Activated CD4-positive, alpha-beta T cell treated with anti-CD3 and anti-CD28 coated beads for 48 hours (primary cell): ENCODE measurements at regions not wholly inside any gene's neighbourhood (a gene's known extent, or its start where the extent isn't known, plus 50 kb on each side); places are given as distances from the start of the nearest gene placed in this dataset.

Experiments used
- DNase-seq: peaks from one replicate; pipeline ENCODE4 v3.0.0-alpha.2; 2020

DNA sequence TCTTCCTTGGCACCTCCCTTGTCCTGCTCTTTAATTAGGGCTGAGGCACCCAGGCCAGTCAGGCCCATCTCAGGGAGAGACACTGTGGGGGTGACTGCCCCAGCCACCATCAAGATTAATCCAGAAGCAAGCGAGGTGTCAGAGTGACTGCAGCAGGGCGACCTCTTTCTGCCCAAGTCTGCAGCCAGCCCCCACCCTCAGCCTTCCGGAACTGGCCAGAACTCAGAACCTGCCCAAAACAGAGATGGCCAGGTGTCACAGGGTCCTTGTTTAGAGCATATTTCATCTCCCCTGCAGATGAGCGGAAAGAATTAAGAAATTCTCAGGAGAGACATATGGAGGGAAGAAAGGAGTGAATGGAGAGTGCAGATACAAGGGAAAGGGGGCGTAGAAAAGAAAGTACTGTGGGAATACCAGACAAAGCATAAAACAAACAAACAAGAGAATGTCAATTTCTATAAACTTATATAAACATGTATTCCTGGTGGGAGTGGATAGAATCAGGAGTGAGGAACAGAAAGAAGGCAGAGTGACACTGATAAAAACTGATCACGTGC lies 188.8 kb upstream of the NRP1 start:
- no peak for DNase-seq

DNA sequence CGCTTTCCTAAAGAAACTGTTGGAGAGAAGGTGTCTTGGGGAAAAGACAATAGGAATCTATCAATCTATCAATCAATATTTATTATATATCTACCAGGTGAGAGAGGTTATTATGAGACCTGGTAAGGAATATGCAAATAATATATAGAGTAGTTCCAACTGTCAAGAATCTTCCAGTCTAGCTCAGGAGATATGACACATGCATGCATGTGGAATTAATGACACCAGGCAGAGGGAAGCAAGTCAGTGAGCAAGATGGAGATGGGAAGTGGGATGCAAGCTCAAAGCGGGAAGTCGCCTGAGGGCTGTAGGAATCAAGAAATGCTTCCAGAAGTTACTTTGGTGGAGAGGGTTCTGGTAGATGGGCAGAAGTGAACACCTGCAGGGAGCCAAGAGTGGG lies 187.4 kb upstream of the NRP1 start:
- DNase-seq, result no peak

GRCh38 chr10:33521062-33521461 lies 186.6 kb upstream of the NRP1 start:
- no peak for DNase-seq

- no peak for DNase-seq
Measured at GRCh38 chr10:33520223-33520622, 185.8 kb upstream of the NRP1 start.

- no peak for DNase-seq
Measured at GRCh38 chr10:33519130-33519860, 184.8 kb upstream of the NRP1 start.

- no peak for DNase-seq
Measured at GRCh38 chr10:33510206-33510605, 175.7 kb upstream of the NRP1 start.

- peak; percentile 50 for DNase-seq
Measured at GRCh38 chr10:33509231-33509831, 174.9 kb upstream of the NRP1 start.

DNA sequence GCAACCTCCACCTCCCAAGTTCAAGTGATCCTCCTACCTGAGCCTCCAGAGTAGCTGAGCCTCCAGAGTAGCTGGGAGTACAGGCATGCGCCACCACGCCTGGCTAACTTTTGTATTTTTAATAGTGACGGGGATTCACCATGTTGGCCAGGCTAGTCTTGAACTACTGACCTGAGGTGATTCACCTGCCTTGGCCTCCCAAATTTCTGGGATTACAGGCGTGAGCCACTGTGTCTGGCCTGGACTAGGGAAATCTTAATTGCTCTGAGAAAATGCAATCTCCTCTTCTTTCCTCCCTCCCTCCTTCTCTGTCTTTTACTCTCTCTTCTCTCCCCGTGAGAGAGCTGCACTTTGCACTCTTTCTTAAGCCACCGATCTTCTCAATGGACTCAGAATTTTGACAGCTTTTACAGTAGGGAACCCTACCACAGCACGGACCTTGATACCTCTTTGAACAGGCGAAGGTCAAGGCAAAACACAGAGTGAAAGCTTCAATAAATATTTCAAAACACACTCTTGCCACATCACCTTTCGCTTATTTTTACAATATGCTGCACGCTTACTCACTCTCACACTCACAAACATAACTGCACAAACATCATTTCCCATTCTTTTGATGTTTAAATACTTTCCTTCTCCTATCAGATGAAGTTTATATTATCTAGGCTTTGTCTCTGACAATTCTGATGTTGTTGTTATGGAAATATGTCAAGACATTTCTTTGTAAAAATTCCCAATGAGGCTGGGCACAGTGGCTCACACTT lies 173.4 kb upstream of the NRP1 start:
- DNase-seq, result no peak

GRCh38 chr10:33506838-33507661 lies 172.6 kb upstream of the NRP1 start:
- DNase-seq, result no peak

DNA sequence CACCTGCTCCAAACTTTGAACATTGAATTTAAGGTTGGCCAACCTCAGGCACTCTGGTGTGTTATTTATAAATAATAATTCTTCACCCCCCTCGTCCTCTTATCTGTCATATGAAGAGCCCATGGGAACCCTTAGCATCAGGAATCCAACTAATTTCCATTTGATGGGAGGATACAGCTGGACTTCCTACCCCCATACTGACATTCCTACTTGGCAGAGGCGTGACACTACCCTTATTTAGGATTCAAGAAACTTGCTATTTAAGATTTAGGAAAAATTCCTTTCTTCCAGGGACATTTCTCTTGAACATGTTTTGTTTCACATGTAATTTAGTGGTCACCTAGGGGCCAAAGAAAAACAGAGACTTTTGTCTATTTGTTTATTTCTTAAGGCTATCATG lies 171.9 kb upstream of the NRP1 start:
- DNase-seq, result no peak

DNA sequence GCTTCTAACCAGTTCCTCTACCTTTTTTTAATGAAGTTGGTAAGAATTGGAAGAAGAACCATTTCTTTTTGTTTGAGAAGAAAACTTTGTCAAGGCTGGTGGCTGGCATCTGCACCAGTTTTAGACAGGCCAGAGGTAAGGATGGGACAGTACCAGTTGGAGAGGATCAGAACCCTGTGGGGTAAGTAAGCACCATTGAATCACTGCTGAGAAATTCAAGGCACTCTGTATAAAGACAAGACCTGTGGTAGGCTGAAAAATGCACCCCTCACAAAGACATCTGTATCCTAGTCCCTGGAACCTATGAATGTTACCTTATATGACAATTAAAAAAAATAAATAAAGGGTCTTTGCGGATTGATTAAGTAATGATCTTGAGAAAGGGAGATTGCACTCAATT lies 166.7 kb upstream of the NRP1 start:
- no peak for DNase-seq

GRCh38 chr10:33498391-33498891 lies 164.0 kb upstream of the NRP1 start:
- no peak for DNase-seq

DNA sequence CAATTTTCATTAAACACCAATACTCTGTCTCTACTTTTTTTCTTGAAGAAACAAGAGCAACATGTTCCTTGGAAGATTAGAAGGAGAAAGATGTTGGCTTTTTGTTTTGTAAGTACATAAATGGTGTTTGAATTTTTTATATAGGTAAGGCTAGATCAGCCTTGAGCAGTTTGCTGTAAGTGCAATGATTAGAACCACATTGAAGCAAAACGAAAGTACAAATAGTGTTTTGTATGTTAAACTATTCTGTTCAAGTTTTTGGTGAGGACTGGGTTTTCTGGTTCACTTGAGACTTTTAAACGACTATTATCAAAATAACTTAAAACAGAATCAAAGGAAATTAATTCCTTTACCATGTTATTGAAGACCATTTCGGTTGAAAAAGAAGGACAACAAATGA lies 162.9 kb upstream of the NRP1 start:
- no peak for DNase-seq

- DNase-seq, result no peak
Measured at GRCh38 chr10:33496096-33496495, 161.6 kb upstream of the NRP1 start.

GRCh38 chr10:33494694-33495265 lies 160.3 kb upstream of the NRP1 start:
- no peak for DNase-seq

DNA sequence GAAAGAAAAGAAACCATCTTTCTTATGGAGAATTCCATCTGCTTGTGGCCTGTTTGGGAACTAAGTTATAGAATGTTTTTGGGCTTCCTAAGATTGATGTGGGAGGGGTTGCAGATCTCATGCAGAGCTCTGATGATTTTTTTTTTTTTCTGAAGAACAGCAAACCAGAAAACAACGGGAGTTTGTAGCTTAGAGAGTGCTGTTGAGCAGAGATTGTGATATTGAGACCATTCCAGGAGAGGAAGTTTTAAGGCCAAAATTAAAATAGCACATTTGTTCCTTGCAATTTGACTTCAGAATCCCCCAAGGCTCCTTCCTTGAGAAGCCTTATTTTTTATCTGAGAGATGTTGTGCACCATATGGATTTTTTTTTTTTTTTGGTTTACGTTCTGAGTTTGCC lies 159.5 kb upstream of the NRP1 start:
- no peak for DNase-seq

- DNase-seq, result no peak
Measured at GRCh38 chr10:33493497-33493896, 159.0 kb upstream of the NRP1 start.

DNA sequence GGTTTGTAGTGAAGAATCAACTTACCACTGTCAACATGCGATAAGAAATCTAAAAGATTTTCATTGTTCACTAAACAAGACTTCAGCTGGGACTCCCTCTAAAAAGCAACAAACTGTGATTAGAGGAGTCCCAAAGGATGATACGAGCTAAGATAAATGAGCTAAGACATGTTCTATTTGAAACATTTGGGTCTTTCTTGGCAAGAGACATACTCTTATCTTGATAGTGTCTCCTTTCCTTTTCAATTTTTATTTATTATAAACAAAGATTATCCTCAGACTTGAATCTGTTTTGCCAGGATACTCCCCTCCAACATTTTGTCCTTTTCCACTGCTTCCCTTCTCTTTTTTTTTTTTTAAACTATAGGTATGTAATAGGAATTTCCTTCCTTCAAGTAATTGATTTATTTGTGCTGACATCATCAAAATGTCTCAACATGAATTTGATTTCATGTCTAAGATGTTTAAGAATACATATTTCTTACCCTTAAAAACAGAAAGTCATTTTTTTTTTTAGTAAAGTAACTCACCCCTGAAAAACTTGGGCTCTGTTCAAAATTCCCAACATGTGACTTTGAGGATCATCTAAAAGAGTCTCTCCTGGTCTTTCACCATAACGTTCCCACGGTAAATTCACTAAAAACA lies 158.4 kb upstream of the NRP1 start:
- DNase-seq, result no peak

GRCh38 chr10:33489501-33490176 lies 155.2 kb upstream of the NRP1 start:
- DNase-seq, result no peak

DNA sequence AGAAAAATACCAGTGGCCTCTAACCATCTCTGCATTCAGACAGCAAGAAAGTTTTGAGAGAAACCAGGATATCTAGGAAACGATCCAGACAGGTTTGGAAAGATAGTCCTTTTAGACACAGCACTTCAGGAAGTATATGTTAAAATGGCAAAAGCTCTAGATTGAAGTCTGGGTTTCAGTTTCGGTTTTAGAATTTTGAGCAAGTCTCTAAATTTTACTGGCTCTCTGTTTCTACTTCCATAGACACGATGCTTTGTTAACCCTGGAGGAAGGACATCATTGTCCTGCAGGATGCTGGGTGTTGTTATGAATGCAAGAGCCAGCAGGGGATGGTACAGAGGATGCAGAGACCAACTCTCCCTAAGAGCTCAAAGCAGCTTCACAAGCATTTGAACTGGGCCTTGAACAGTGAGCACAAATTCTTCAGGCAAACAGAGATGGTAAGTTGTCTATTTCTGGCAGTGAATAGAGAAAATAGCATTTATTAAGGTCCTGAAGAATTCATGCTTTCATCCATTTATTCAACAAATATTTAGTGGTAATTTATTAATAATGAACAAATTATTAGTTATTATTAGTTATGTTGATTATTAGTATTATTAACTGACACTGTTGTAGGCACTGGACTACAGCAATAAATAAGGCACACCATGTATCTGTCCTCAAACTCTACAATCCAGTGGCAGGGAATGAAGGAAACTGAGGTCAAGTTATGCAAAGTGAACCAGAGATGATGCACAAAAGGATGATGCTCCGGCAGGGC lies 152.7 kb upstream of the NRP1 start:
- DNase-seq, result no peak
